AG10803 (cell line): ENCODE measurements at regions not wholly inside any gene's neighbourhood (a gene's known extent, or its start where the extent isn't known, plus 50 kb on each side); places are given as distances from the start of the nearest gene placed in this dataset.

Source experiments
- DNase-seq: peaks from one replicate; pipeline ENCODE4 v3.0.0; 2010; ENCODE audit warnings: low read depth
- H3K4me3 ChIP-seq: 2 replicates; pipeline ENCODE4 v1.5.1; 2011; ENCODE audit warnings: mild to moderate bottlenecking, low read length, control low read depth
- CTCF ChIP-seq: conservative IDR thresholded peaks from 2 replicates; pipeline ENCODE4 v1.5.1; 2011; ENCODE audit warnings: mild to moderate bottlenecking, low read length, control low read depth, inconsistent platforms

- DNase-seq: peak; percentile 52
These were observed 80.8 kb upstream of the KLF14 start for GRCh38 chr7:130814778-130815335.

GRCh38 chr7:130818056-130818455 is 84.0 kb upstream of the KLF14 start:
- no peak overlapping the region for H3K4me3 ChIP-seq
- no peak for TF ChIP-seq CTCF
- DNase-seq: no peak

More at GRCh38 chr7:130814778-130815335, 80.8 kb upstream of the KLF14 start:
- peak; percentile 68 for TF ChIP-seq CTCF
- H3K4me3 ChIP-seq: no peak overlapping the region

DNA sequence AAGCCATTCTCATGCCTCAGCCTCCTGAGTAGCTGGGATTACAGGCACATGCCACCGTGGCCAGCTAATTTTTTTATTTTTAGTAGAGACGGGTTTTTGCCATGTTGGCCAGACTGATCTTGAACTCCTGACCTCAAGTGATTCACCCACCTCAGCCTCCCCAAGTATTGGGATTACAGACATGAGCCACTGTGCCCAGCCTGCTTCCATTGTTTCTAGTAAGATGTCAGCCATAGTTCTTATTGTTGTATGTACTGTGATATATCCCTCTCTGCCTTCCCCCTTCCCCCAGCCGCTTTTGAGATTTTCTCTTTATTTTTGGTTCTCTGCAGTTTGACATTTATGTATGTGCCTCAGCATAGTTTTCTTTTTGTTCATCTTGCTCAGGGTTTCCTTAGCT is 87.9 kb upstream of the KLF14 start:
- H3K4me3 ChIP-seq: no peak overlapping the region
- TF ChIP-seq CTCF: no peak
- DNase-seq: no peak

DNA sequence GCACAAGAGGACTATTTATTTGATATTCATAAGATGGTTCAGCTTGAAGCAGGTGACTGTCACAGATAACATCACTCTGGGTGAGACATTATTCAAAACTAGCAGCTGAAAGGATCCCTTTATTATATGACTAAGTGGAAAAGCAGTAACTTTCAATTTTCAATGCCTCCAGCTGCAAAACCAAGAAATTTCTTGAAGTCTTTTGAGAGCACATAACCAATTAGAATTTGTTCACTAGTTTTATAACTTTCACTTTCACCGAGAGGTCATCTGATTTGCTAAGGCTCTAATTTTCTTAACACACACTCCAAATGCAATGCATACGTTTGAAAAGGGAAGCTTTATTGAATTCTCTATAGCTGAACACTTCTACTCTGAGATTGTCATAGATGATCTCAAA is 88.6 kb upstream of the KLF14 start:
- no peak overlapping the region for H3K4me3 ChIP-seq
- TF ChIP-seq CTCF: no peak
- peak; percentile 28 for DNase-seq

- H3K4me3 ChIP-seq: no peak overlapping the region
- DNase-seq: no peak
- TF ChIP-seq CTCF: no peak
These were observed 89.1 kb upstream of the KLF14 start for GRCh38 chr7:130823060-130823459.

DNA sequence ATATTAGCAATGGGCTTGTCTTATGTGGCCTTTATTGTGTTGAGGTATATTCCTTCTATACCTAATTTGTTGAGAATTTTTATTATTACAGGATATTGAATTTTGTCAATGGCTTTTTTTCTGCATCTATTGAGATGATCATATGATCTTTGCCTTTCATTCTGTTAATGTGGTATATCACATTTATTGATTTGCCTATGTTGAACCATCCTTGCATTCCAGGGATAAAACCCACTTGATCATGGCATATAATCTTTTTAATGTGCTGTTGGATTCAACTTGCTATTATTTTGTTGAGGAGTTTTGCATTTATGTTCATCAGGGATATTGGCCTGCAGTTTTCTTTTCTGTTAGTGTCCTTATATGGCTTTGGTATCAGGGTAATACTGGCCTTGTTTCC is 91.8 kb upstream of the KLF14 start:
- TF ChIP-seq CTCF: no peak
- DNase-seq: no peak
- no peak overlapping the region for H3K4me3 ChIP-seq

DNA sequence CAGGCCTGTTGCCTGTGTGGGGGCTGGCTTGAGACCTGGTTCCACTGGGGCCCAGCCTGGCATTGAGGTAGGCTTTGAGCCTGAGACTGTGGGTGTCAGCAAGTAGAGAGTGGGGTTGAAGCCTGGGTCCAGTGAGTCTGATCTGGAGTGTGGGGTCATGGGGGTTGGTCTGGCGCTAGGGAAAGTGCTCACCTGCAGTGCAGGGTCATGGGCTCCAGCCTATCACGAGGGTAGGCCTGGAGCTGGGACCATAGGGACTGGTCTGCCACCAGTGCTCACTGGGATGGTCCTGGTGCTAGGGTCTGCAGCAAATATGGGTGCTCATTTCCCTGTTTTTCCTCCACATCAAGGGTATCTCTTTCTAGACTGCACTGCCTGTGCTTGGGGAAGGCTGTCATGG is 95.4 kb upstream of the KLF14 start:
- no peak for TF ChIP-seq CTCF
- no peak for DNase-seq
- no peak overlapping the region for H3K4me3 ChIP-seq
